ENCODE measurements at regions not wholly inside any gene's neighbourhood (a gene's known extent, or its start where the extent isn't known, plus 50 kb on each side); places are given as distances from the start of the nearest gene placed in this dataset.

DNA sequence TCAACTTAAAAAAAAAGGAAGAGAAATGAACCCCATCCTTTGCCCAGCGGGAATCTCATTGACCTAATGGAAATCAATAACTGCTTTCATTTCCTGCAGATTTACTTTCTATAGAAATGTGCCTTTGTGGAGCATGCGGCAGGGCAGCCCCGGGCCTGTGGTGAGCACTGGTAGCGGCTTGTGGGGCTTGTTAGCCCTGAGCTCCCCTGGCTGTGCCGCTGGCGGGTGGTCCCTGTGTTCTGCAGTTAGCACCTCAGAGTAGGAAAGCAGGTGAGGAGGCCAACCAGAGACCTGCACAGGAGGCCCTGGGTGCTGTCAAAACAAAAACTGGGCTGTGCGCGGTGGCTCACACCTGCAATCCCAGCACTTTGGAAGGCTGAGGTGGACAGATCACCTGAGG lies 76.8 kb upstream of the CDK20 start:
- Mint-ChIP-seq H3K27ac (no peak overlapping the region), H3K9me3 (peaks cover 7% of the 10 kb centered on the region), H3K36me3 (no peaks in the 10 kb centered on the region), H3K4me1 (peaks cover 5% of the 10 kb centered on the region), H3K4me3 (no peak overlapping the region), H3K27me3 (no peaks in the 10 kb centered on the region)
- CTCF ChIA-PET = no interaction called here
- no peak for DNase-seq

DNA sequence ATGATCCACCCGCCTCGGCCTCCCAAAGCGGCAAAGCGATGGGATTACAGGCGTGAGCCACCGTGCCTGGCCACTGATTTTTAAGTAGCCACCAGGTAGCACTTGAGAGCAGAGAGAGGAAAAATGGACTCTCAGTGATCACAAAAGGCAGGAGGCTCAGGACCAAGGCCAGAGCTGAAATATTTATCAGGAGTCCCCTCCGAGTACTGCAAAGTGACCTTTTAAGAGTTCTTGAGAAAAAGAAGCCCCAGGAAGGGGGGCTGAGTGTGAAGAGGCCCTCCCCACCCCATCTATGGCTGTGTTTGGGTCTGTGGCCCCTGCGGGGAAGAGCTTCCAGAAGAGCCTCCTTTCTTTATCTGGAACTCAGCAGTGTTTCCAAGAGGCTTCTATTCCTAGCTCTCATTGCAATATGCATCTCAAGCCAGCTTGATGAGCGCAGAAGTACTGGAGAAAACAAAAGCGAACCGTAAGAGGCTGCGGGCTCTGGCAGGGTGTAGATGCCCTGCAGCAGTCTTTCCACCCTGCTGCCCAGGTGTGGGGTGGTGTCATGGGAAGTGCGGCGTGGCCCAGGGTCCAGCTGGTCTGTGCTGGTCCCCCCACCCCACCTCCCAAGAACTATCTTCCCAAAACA lies 75.5 kb upstream of the CDK20 start:
- no peak for DNase-seq
- H3K27me3 Mint-ChIP-seq = no peaks in the 10 kb centered on the region
- peaks cover 5% of the 10 kb centered on the region for H3K4me1 Mint-ChIP-seq
- CTCF ChIA-PET = no interaction called here
- no peaks in the 10 kb centered on the region for H3K36me3 Mint-ChIP-seq
- no peak overlapping the region for H3K27ac Mint-ChIP-seq
- no peak overlapping the region for H3K4me3 Mint-ChIP-seq
- H3K9me3 Mint-ChIP-seq = peaks cover 13% of the 10 kb centered on the region

DNA sequence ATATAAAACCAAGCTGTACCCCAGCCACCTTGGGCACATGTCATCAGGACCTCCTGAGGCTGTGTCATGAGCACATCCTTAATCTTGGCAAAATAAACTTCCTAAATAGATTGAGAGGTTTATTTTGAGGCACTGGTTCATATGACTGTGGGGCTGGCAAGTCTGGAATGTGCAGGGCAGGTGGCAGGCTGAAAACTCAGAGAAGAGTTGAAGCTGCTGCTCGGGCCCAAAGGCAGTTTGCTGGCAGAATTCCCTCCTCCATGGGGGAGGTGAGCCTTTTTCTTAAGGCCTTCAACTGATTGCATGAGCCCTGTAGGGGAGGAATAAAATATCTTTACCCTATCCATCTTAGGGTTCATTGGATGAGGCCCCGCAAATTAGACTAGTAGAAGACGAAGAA lies 72.2 kb upstream of the CDK20 start:
- H3K4me1 Mint-ChIP-seq = peaks cover 5% of the 10 kb centered on the region
- no peak overlapping the region for H3K27ac Mint-ChIP-seq

DNA sequence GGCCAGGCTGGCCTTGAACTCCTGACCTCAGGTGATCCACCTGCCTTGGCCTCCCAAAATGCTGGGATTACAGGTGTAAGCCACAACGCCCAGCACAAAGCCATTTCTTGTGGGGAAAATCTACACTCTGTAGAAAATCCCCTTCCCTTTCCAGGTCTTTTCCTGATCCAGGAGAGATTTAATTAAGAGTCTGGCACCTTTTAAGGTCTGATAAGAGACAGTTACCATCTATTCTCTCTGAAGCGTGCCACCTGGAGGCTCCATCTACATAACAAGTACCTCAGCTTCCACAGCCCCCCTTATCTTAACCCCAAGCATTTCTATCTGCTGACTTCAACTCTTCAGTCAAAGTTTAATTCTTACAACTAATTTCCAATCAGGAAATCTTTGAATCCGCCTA lies 71.4 kb upstream of the CDK20 start:
- Mint-ChIP-seq H3K9me3 (peaks cover 21% of the 10 kb centered on the region), H3K27ac (no peak overlapping the region), H3K4me3 (no peak overlapping the region), H3K36me3 (no peaks in the 10 kb centered on the region), H3K27me3 (no peaks in the 10 kb centered on the region), H3K4me1 (peaks cover 5% of the 10 kb centered on the region)
- CTCF ChIA-PET = no interaction called here
- no peak for DNase-seq

More for the DNA sequence above, 72.2 kb upstream of the CDK20 start:
- Mint-ChIP-seq H3K9me3 (peaks cover 21% of the 10 kb centered on the region), H3K36me3 (no peaks in the 10 kb centered on the region), H3K27me3 (no peaks in the 10 kb centered on the region), H3K4me3 (no peak overlapping the region)
- CTCF ChIA-PET = no interaction called here
- DNase-seq = no peak

DNA sequence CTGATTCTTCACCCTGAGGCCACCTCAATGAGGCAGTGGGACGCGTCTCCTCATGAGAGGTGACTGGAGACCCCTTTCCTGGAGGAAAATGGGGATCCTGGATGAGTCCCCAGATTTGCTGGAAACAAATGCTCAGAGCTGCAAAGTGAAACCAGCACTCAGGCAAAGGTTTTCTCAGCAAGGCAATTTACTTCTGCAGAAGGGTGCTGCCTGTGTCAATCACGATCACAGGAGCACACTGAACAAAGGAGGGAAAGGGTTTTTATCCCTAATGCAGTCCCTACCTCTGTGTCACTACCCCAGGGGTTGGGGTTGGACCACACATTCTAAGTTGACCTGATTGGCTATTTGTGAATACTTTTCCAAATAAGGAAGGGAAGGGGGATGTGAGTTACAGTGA lies 69.9 kb upstream of the CDK20 start:
- no peak for DNase-seq
- H3K4me3 Mint-ChIP-seq = no peak overlapping the region
- H3K9me3 Mint-ChIP-seq = peaks cover 21% of the 10 kb centered on the region
- H3K36me3 Mint-ChIP-seq = no peaks in the 10 kb centered on the region
- H3K4me1 Mint-ChIP-seq = peaks cover 3% of the 10 kb centered on the region
- CTCF ChIA-PET = no interaction called here
- no peak overlapping the region for H3K27ac Mint-ChIP-seq
- no peaks in the 10 kb centered on the region for H3K27me3 Mint-ChIP-seq

DNA sequence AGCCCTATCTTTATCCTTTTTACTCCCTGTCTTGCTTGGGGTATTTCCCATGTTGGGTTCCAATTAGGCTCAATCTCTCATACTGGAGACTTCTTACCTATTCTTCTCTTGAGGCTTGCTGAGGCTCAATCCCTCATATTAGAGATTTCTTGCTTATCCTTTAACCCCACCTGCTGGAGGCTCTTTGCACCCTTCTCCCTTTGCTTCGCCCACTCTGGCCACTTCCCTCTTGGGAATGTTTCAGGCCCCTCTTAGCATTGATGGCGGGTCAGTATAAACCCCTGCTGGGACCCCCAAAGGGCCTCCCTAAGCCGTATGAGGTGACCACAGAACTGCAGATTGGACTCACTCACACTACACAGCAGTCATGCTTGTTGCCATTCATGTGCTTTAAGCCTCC lies 69.3 kb upstream of the CDK20 start:
- DNase-seq = no peak
- H3K4me1 Mint-ChIP-seq = no peaks in the 10 kb centered on the region
- peaks cover 23% of the 10 kb centered on the region for H3K9me3 Mint-ChIP-seq
- no peak overlapping the region for H3K4me3 Mint-ChIP-seq
- H3K27ac Mint-ChIP-seq = no peak overlapping the region
- no peaks in the 10 kb centered on the region for H3K36me3 Mint-ChIP-seq
- CTCF ChIA-PET = no interaction called here
- H3K27me3 Mint-ChIP-seq = no peaks in the 10 kb centered on the region

DNA sequence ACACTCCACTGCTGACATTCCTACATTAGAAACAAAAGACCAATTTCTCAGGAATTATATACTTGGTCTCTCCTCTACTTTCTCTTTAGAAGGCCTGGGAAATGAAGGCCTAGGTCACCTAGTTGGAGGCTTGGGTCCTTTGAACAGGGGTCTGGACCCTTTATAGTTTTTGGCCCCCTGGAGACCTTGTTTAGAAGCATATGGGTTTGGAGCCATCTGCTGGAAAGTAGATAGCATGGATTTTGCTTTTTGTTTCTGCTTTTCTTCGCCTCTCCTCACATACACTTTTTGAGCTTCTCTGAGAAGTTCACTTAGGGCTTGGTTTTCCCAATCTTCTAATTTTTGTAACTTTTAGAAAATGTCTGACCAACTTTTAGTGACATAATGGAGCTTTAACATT lies 67.1 kb upstream of the CDK20 start:
- Mint-ChIP-seq H3K9me3 (peaks cover 37% of the 10 kb centered on the region), H3K4me3 (no peak overlapping the region), H3K27me3 (peaks cover 4% of the 10 kb centered on the region), H3K4me1 (no peaks in the 10 kb centered on the region), H3K27ac (no peak overlapping the region), H3K36me3 (no peaks in the 10 kb centered on the region)
- CTCF ChIA-PET = interaction anchor here (0.6 kb wide), 1 partner anchor 719 kb away, joined by 3 read pairs; no protein-coding TSS in a partner anchor
- DNase-seq = no peak

DNA sequence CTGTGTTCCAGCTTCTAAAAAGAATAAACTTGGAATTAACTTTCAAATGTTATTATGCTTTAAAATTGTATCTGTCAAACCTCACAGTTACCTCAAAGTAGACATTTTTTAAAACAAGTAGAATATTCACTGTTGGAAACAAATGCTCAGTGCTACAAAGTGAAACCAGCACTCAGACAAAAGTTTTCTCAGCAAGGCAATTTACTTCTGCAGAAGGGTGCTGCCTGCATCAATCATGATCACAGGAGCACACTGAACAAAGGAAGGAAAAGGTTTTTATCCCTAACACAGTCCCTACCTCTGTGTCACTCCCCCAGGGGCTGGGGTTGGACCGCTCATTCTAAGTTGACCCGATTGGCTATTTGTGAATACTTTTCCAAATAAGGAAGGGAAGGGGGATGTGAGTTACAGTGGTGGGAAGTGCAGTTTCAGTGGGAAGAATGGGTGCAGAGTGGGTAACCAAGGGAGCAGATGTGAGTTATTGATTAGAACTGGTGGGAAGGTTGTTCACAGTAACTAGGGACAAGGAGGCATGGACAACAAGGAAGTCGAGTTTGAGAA lies 63.0 kb upstream of the CDK20 start:
- Mint-ChIP-seq H3K9me3 (peaks cover 24% of the 10 kb centered on the region), H3K27me3 (peaks cover 4% of the 10 kb centered on the region), H3K36me3 (no peaks in the 10 kb centered on the region), H3K4me1 (no peaks in the 10 kb centered on the region), H3K4me3 (no peak overlapping the region), H3K27ac (no peak overlapping the region)
- CTCF ChIA-PET = no interaction called here
- DNase-seq = no peak

DNA sequence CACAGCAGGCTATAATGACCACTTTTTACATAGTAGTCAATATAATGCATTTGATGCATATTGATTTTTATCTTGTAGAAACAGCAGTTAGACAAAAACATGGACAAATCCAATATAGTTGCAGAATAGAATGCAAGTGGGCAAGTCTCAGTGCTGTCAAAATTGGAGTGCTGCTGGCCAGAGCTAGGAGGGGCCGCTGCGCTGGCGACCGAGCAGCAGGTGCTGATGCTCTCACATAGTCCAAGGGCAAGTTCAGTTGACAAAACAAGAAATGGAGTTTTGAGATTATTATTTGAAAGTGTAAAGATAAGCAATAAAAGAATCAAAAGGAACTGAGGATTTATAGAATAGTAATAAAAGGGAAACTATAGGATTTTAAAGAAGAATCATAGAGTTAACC lies 60.6 kb upstream of the CDK20 start:
- no peak overlapping the region for H3K4me3 Mint-ChIP-seq
- no peaks in the 10 kb centered on the region for H3K4me1 Mint-ChIP-seq
- H3K36me3 Mint-ChIP-seq = no peaks in the 10 kb centered on the region
- H3K9me3 Mint-ChIP-seq = peaks cover 22% of the 10 kb centered on the region
- CTCF ChIA-PET = no interaction called here
- DNase-seq = no peak
- H3K27ac Mint-ChIP-seq = no peak overlapping the region
- H3K27me3 Mint-ChIP-seq = peaks cover 4% of the 10 kb centered on the region

DNA sequence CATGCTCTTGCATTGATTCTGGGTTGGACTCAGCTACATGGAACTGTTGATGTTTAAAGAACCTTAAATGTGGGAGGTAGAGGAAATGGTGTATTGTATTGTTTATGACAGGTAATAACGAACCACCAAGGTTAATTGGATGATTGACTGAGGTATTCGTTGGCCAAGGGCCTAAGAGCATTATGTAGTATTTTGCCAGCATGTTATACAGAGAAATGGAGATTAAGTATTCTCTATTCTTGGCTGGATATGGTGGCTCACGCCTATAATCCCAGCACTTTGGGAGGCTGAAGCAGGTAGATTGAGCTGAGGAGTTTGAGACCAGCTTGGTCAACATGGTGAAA lies 59.0 kb upstream of the CDK20 start:
- Mint-ChIP-seq H3K36me3 (no peaks in the 10 kb centered on the region), H3K27me3 (peaks cover 4% of the 10 kb centered on the region), H3K9me3 (peaks cover 19% of the 10 kb centered on the region), H3K27ac (no peak overlapping the region), H3K4me3 (no peak overlapping the region), H3K4me1 (no peaks in the 10 kb centered on the region)
- CTCF ChIA-PET = no interaction called here
- no peak for DNase-seq

DNA sequence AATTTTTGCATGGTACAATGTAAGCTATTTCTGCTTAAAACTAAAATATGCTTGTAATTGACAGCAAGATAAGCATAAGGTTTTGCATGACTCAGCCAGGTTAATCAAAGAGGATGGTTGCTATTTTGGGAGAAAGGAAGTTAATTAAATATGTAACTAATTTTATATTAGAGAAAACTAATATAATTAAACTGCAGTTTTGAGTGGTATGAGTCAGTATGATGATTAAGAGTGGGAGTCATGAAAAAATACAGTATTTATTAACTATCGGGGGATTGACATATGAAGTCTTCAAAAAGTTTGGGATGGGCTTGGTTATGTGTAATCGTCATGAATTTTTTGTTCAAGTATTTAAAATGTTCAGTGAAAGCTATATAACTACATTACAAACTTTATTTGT lies 54.0 kb upstream of the CDK20 start:
- CTCF ChIA-PET = no interaction called here
- Mint-ChIP-seq H3K27me3 (no peaks in the 10 kb centered on the region), H3K36me3 (no peaks in the 10 kb centered on the region), H3K4me1 (no peaks in the 10 kb centered on the region), H3K9me3 (no peaks in the 10 kb centered on the region), H3K27ac (no peak overlapping the region), H3K4me3 (no peak overlapping the region)
- no peak for DNase-seq

DNA sequence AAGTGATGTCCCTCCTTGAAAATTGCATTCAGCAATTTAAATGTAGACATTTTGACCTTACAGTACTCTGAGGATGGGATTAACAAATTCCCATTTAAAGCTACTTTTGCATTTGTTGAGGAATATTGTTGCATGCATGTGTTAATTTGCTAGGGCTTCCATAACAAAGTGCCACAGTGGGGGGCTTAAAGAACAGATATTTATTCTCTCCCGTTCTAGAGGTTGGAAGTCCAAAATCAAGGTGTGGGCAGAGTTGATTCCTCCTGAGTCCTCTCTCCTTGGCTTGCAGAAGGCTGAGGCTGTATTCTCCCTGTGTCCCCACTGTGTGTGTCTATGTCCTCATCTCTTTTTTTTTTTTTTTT lies 51.8 kb upstream of the CDK20 start:
- no peaks in the 10 kb centered on the region for H3K27me3 Mint-ChIP-seq
- no peaks in the 10 kb centered on the region for H3K9me3 Mint-ChIP-seq
- CTCF ChIA-PET = no interaction called here
- DNase-seq = no peak
- no peak overlapping the region for H3K27ac Mint-ChIP-seq
- no peaks in the 10 kb centered on the region for H3K4me1 Mint-ChIP-seq
- H3K36me3 Mint-ChIP-seq = no peaks in the 10 kb centered on the region
- no peak overlapping the region for H3K4me3 Mint-ChIP-seq

DNA sequence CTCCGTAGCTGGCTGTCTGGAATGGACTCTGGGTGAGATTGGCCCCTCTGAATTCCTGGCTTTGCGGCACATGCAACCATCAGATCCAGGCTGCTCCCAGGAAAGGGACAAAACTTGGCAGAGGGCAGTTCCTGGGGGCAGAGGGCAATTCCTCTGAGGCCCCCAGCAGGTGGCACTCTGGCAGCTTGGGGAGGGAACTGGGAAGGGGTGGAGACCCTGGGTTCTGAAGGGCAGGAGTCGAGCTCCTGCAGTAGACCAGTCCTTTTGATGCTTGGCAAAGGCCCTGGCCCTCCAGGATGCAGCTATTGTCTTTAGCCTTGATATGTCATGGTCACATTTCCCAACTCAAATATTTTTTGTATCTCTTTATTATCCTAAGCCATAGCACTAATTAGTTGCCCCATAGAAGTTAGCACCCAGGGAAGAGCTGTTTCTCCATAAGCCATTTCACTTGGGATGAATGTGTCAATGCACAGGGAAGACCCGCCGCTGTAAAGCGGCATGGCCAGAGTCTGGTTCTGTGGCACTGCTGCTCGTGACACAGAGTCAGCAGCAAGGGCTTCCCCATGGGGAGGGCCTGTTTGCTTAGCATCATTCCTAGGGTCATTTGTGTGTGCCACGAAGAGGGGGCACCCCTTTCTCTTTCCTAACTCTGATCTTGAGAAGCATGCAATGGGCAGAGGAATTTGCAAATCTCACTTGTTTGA lies 51.2 kb upstream of the CDK20 start:
- CTCF ChIA-PET = no interaction called here
- no peaks in the 10 kb centered on the region for H3K27me3 Mint-ChIP-seq
- no peak overlapping the region for H3K4me3 Mint-ChIP-seq
- H3K36me3 Mint-ChIP-seq = no peaks in the 10 kb centered on the region
- no peak for DNase-seq
- H3K4me1 Mint-ChIP-seq = no peaks in the 10 kb centered on the region
- H3K9me3 Mint-ChIP-seq = no peaks in the 10 kb centered on the region
- H3K27ac Mint-ChIP-seq = no peak overlapping the region

DNA sequence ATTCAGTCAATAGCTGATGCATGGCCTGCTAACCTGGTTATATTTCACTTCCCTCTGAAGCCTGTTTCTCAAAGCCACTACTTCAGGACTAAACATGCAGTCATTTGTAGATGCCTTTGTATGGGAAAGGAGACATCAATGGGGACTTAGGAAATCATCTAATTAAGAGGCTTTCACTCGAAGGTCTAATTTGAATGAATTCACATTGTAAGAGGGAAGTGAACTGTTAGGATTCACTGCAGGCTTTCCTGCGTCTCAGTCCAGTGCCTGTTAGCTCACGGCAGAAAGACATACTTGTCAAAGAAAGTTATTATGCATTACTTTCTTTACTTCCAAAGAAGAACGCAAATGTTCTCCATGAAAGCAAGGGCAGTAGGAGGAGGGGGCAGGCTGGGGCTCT lies 50.6 kb upstream of the CDK20 start:
- no peak overlapping the region for H3K27ac Mint-ChIP-seq
- no peaks in the 10 kb centered on the region for H3K27me3 Mint-ChIP-seq
- CTCF ChIA-PET = no interaction called here
- no peak for DNase-seq
- no peaks in the 10 kb centered on the region for H3K4me1 Mint-ChIP-seq
- H3K9me3 Mint-ChIP-seq = no peaks in the 10 kb centered on the region
- no peak overlapping the region for H3K4me3 Mint-ChIP-seq
- no peaks in the 10 kb centered on the region for H3K36me3 Mint-ChIP-seq

Measured in activated naive CD4-positive, alpha-beta T cell treated with anti-CD3 and anti-CD28 coated beads, Interleukin-2, amount 10 ng/mL, durations not matched to agents 7 days and 5 days (primary cell).